ENCODE measurements at regions not wholly inside any gene's neighbourhood (a gene's known extent, or its start where the extent isn't known, plus 50 kb on each side); places are given as distances from the start of the nearest gene placed in this dataset.

- intact Hi-C loops (cut with DNase I): no loop called here
- Histone ChIP-seq H3K4me1 (replicated peaks in 1 of 2) (no peaks in the 10 kb centered on the region), H3K27me3 (no peaks in the 10 kb centered on the region), H3K36me3 (replicated peaks in 1 of 2) (no peaks in the 10 kb centered on the region), H3K27ac (no peak overlapping the region), H3K9me3 (replicated peaks in 1 of 3) (no peaks in the 10 kb centered on the region), H3K4me3 (no peak overlapping the region)
- DNase-seq: no peak
- 76 to 85% (median 82%) methylated on average over 3 of the region's 3 CpGs for WGBS, 4 donors
- TF ChIP-seq CTCF (IDR thresholded peaks at IDR 0.05): no peak
These were observed 873.8 kb downstream of the ROBO2 start for GRCh38 chr3:77913524-77914174.

- no peaks in the 10 kb centered on the region for H3K36me3 ChIP-seq (replicated peaks in 1 of 2)
- no peak overlapping the region for H3K27ac ChIP-seq
- H3K9me3 ChIP-seq (replicated peaks in 1 of 3): no peaks in the 10 kb centered on the region
- 42 to 68% (median 54%) methylated on average over 2 of the region's 2 CpGs for WGBS, 4 donors
- no peak for TF ChIP-seq POLR2A (IDR thresholded peaks at IDR 0.05)
- TF ChIP-seq CTCF (IDR thresholded peaks at IDR 0.05): no peak
- intact Hi-C loops (cut with DNase I): no loop called here
- no peak overlapping the region for H3K4me3 ChIP-seq
- no peaks in the 10 kb centered on the region for H3K27me3 ChIP-seq
- H3K4me1 ChIP-seq (replicated peaks in 1 of 2): no peaks in the 10 kb centered on the region
- DNase-seq: no peak
These were observed 875.4 kb downstream of the ROBO2 start for GRCh38 chr3:77915336-77915735.

- 67 to 80% (median 70%) methylated on average over 2 of the region's 2 CpGs for WGBS, 4 donors
- intact Hi-C loops (cut with DNase I): no loop called here
- Histone ChIP-seq H3K4me1 (replicated peaks in 1 of 2) (no peaks in the 10 kb centered on the region), H3K9me3 (replicated peaks in 1 of 3) (no peaks in the 10 kb centered on the region), H3K27me3 (no peaks in the 10 kb centered on the region), H3K36me3 (replicated peaks in 1 of 2) (no peaks in the 10 kb centered on the region), H3K4me3 (no peak overlapping the region), H3K27ac (no peak overlapping the region)
- no peak for DNase-seq
- no peak for TF ChIP-seq CTCF (IDR thresholded peaks at IDR 0.05)
- no peak for TF ChIP-seq POLR2A (IDR thresholded peaks at IDR 0.05)
These were observed 877.3 kb downstream of the ROBO2 start for GRCh38 chr3:77917225-77917624.

DNA sequence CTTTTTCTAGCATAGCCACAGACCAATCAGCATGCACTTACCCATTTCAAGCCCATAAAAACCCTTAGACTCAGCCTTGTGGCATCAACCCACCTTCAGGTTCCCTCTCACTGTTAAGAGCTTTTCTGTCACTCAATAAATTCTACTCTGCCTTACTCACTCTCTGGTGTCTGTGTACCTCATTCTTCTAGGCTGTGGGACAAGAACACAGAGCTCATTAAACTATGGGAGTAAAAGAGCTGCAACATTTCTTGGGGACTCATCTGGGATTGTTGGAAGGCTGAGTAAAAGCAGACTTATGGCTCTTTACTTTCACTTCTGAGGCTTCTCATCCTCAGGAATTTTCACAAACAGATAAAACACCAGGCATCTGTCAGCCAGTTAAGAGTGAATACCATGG, 879.3 kb downstream of the ROBO2 start:
- H3K27me3 ChIP-seq: no peaks in the 10 kb centered on the region
- intact Hi-C loops (cut with DNase I): no loop called here
- no peak overlapping the region for H3K4me3 ChIP-seq
- no peak overlapping the region for H3K27ac ChIP-seq
- no peaks in the 10 kb centered on the region for H3K4me1 ChIP-seq (replicated peaks in 1 of 2)
- no peak for DNase-seq
- no peaks in the 10 kb centered on the region for H3K9me3 ChIP-seq (replicated peaks in 1 of 3)
- TF ChIP-seq POLR2A (IDR thresholded peaks at IDR 0.05): no peak
- TF ChIP-seq CTCF (IDR thresholded peaks at IDR 0.05): no peak
- no peaks in the 10 kb centered on the region for H3K36me3 ChIP-seq (replicated peaks in 1 of 2)

All from adrenal gland (tissue), 9 donors.